K562 (cell line): ENCODE measurements at regions not wholly inside any gene's neighbourhood (a gene's known extent, or its start where the extent isn't known, plus 50 kb on each side); places are given as distances from the start of the nearest gene placed in this dataset.

Experiments used
- ZNF217 ChIP-seq: sonication (generic); formaldehyde crosslinking; IDR thresholded peaks from 2 replicates; pipeline ENCODE4 v1.8.0; 2022; ENCODE audit warnings: mild to moderate bottlenecking, missing genetic modification reagents
- TF ChIP-seq, protein P1 (sequence below): sonication (generic); formaldehyde crosslinking; IDR thresholded peaks from 2 replicates; pipeline ENCODE4 v1.8.0; 2023; ENCODE audit warnings: mild to moderate bottlenecking, missing genetic modification reagents
- TF ChIP-seq, protein P2 (sequence below): fragments of 450-650 bp; IDR thresholded peaks from one replicate; pipeline ENCODE4 v1.6.1; 2018; ENCODE audit warnings: mild to moderate bottlenecking, moderate library complexity; ENCODE audit not compliant: partially characterized antibody
- TF ChIP-seq, protein P3 (sequence below): fragments of 250-450 bp; sonication (Bioruptor Pico); IDR thresholded peaks from 2 replicates; pipeline ENCODE4 v1.4.0; 2020; ENCODE audit warnings: mild to moderate bottlenecking, moderate library complexity

DNA sequence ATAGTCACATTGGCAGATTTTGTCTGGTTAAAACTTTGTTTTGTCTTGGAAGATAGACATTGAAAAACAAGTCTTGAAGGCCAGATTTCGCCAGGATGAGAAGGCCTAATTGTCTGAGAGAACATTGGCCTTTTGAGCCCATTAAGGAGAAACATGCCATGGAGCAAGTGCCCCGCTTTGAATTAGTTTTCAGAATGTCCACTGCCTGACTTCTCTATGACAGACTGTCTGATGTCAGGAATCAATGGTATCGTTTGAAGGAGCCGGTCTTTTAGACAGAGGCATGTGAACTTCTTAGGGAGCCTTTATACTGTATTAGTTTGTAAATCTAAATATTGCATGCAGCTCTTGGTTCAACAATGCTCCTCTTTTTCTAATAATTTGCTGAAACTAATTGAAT is 155.9 kb downstream of the DLEU7 start (continued):
- TF ChIP-seq, protein P1, sequence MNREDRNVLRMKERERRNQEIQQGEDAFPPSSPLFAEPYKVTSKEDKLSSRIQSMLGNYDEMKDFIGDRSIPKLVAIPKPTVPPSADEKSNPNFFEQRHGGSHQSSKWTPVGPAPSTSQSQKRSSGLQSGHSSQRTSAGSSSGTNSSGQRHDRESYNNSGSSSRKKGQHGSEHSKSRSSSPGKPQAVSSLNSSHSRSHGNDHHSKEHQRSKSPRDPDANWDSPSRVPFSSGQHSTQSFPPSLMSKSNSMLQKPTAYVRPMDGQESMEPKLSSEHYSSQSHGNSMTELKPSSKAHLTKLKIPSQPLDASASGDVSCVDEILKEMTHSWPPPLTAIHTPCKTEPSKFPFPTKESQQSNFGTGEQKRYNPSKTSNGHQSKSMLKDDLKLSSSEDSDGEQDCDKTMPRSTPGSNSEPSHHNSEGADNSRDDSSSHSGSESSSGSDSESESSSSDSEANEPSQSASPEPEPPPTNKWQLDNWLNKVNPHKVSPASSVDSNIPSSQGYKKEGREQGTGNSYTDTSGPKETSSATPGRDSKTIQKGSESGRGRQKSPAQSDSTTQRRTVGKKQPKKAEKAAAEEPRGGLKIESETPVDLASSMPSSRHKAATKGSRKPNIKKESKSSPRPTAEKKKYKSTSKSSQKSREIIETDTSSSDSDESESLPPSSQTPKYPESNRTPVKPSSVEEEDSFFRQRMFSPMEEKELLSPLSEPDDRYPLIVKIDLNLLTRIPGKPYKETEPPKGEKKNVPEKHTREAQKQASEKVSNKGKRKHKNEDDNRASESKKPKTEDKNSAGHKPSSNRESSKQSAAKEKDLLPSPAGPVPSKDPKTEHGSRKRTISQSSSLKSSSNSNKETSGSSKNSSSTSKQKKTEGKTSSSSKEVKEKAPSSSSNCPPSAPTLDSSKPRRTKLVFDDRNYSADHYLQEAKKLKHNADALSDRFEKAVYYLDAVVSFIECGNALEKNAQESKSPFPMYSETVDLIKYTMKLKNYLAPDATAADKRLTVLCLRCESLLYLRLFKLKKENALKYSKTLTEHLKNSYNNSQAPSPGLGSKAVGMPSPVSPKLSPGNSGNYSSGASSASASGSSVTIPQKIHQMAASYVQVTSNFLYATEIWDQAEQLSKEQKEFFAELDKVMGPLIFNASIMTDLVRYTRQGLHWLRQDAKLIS (CRISPR knock-in tag), result no peak
- TF ChIP-seq, protein P2, sequence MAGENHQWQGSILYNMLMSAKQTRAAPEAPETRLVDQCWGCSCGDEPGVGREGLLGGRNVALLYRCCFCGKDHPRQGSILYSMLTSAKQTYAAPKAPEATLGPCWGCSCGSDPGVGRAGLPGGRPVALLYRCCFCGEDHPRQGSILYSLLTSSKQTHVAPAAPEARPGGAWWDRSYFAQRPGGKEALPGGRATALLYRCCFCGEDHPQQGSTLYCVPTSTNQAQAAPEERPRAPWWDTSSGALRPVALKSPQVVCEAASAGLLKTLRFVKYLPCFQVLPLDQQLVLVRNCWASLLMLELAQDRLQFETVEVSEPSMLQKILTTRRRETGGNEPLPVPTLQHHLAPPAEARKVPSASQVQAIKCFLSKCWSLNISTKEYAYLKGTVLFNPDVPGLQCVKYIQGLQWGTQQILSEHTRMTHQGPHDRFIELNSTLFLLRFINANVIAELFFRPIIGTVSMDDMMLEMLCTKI, result no peak
- TF ChIP-seq ZNF217 (CRISPR knock-in tag), result no peak
- TF ChIP-seq, protein P3, sequence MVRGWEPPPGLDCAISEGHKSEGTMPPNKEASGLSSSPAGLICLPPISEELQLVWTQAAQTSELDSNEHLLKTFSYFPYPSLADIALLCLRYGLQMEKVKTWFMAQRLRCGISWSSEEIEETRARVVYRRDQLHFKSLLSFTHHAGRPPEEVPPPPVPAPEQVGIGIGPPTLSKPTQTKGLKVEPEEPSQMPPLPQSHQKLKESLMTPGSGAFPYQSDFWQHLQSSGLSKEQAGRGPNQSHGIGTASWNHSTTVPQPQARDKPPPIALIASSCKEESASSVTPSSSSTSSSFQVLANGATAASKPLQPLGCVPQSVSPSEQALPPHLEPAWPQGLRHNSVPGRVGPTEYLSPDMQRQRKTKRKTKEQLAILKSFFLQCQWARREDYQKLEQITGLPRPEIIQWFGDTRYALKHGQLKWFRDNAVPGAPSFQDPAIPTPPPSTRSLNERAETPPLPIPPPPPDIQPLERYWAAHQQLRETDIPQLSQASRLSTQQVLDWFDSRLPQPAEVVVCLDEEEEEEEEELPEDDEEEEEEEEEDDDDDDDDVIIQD (CRISPR knock-in tag), result no peak
